Putamen (tissue), 1 donor: ENCODE measurements at regions not wholly inside any gene's neighbourhood (a gene's known extent, or its start where the extent isn't known, plus 50 kb on each side); places are given as distances from the start of the nearest gene placed in this dataset.
"Not testable (repeated sequence)": the region's sequence is repeated elsewhere in the genome, so short reads cannot be mapped to it uniquely, and the experiment has no call there.

Experiments
- DNase-seq: peaks from one replicate; pipeline ENCODE4 v3.0.0-alpha.2; 2016; ENCODE audit warnings: low spot score

- no peak for DNase-seq
Observed at GRCh38 chr12:59084511-59085375, 164.4 kb upstream of the LRIG3 start.

- DNase-seq, result no peak
Observed at GRCh38 chr12:59082952-59083351, 162.6 kb upstream of the LRIG3 start.

GRCh38 chr12:59080101-59080500 lies 159.8 kb upstream of the LRIG3 start:
- no peak for DNase-seq

DNA sequence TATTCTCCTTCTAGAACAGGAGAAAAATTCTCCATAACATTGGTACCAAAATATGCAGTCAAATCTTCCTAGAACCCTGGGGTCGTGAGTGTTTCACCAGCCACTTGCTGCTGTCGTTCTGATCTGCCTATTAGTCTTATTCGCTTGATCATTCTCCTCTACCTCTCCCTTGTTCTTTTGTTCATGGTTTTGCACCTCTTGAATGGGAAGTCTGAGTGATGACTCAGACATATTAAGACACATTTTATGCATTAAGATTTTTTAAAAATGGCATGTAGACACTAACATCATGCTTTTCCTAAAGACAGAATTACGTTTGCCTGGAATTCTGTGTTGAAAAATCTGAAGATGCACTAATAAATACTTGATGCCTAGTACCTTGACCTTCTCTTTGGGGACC lies 159.2 kb upstream of the LRIG3 start:
- no peak for DNase-seq

- DNase-seq, result no peak
Observed at GRCh38 chr12:59079002-59079401, 158.7 kb upstream of the LRIG3 start.

GRCh38 chr12:59077575-59078426 lies 157.5 kb upstream of the LRIG3 start:
- DNase-seq, result no peak

- DNase-seq, result no peak
Observed at GRCh38 chr12:59077153-59077552, 156.8 kb upstream of the LRIG3 start.

DNA sequence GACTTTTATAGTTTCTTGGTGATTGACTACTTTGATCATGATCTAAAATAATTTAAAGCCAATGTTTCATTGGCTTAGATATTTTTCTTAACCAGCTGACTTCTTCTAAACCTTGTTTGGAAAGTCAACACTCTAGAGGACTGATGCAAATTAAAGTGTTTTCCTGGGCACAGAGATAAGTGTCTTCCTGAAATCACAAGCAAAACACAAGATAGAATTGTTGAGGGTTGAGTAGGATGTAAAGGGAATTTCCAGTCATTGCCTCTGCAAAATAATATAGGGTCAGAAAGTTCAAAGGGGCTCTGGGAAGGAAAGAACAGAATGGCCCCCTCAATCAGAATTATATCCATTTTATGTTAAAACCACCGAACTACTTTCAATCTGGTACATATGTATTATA lies 156.3 kb upstream of the LRIG3 start:
- no peak for DNase-seq

- DNase-seq, result no peak
Observed at GRCh38 chr12:59075968-59076490, 155.7 kb upstream of the LRIG3 start.

GRCh38 chr12:59075141-59075540 lies 154.8 kb upstream of the LRIG3 start:
- DNase-seq, result no peak

- DNase-seq, result no peak
Observed at GRCh38 chr12:59070322-59070933, 150.1 kb upstream of the LRIG3 start.

GRCh38 chr12:59069516-59069915 lies 149.2 kb upstream of the LRIG3 start:
- no peak for DNase-seq

DNA sequence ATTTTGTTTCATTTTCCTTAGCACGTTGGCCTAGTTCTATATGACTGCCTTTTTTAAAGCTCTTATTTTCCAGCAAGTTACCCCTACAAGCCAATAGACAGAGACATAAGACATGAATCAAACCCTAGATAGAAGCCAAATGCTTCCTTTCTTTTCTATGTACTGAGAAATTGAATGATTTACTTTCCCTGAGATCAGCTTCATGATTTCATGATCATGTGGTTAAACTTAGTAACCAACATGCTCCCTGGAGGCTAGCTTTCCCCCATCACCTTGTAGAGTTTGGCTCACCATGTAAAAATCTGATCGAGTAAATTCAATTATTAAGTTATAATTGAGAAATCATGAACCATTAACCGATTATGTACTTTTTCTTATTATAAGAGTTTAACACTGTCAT lies 148.1 kb upstream of the LRIG3 start:
- DNase-seq, result no peak

DNA sequence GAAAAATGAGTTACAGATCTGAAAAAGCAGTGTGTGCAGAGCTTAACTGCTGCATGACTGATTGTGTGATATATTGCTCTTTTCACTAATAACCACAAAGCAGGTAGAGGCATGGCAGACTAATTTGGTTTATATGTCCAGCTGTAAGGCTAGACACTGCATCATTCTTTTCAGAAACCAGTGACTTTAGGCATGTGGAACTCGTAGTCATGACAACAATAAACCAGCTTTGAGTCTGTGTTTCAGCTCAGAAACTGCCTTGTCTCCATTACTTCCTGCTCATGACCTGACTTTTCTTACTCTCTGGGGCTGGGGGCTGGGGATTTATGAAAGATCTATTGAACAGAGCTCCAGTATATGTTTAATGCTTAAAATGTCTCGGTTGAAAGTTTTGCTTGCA lies 146.8 kb upstream of the LRIG3 start:
- DNase-seq, result no peak

DNA sequence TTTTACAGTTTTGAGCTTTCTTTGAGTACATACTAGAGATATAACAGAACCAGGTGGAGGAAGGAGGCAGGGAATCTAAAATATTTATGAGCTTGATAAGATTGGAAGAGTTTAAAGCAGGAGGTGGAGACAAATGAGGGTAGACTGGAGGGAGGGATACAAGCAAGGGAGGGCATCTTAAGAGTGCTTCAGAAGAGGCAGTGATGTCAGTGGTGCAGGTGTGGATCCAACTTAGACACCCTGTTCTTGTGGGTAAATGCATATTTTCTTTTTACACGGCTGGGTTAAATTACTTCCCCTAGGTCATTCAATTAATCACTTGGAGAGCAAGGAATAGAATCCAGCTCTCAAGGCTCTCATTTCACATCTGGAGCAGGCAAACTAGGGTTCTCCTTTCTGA lies 146.1 kb upstream of the LRIG3 start:
- DNase-seq, result no peak

GRCh38 chr12:59059088-59059935 lies 139.0 kb upstream of the LRIG3 start:
- no peak for DNase-seq

- no peak for DNase-seq
Observed at GRCh38 chr12:59056966-59057365, 136.7 kb upstream of the LRIG3 start.

DNA sequence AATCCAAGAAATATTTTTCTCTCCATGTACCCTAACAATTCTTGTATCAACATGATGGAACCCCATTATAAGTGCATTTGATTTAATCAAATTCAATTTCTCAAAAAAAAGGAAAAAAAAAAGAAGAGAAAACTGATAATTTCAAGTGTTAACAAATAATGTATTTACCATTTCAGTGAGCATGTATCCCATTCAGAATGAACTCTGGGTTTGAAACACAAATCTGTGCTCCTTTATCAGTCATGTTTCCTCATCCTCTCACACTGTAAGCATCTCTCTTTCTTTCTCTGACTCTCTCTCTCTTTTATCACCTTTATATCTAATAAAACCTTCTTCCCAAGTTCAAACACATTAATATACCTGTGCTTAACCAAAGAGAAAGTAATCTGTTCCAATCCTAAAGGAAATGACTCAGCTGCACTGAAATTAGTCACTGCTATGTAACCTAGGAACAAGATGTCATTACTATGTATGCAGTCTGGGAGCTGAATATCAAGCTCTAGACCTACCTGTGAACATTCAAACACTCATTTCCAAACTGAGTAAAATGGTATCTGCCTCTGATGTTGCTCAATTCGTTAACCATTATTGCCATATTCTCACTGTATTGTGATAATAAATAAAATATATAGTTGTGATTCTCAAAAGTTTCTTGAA lies 135.0 kb upstream of the LRIG3 start:
- peak; percentile 54 for DNase-seq

GRCh38 chr12:59053266-59053899 lies 133.1 kb upstream of the LRIG3 start:
- not testable (repeated sequence) for DNase-seq

DNA sequence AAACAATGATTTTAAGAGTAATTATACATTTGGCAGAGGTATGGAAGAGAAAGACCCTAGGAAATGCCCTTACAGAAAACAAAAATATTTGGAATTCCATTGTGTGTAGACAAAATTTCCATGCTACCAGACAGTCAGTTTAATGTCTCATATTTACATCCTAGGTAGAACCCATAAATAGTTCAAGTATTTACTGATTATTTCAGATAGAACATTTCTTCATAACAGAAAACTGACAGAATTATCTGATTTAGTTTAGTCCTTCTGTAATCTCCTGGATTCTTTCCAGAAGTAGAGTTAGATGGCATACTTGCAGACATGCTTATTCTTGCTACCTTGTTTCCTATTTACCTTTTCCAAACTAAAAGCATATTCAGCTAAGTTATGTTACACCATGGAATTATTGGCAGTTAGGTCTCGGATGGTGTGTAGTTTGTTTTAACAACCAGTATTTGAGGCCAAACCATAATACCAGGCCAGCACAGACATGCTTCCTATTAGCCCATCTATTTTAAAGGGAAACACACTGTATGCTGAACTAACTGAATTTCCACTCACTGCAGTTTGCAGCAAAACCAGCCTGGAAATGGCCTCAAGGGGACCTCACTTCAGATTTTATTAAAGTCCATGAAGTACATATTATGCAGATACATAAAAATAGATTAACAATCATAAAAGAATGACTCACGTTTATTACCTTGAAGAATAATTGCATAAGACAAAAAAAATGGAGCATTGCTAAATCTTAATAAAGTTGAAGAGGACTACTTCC lies 126.6 kb upstream of the LRIG3 start:
- no peak for DNase-seq
